Liver (tissue), 8 donors: ENCODE measurements at regions not wholly inside any gene's neighbourhood (a gene's known extent, or its start where the extent isn't known, plus 50 kb on each side); places are given as distances from the start of the nearest gene placed in this dataset.

Source experiments
- DNase-seq: peaks from one replicate; pipeline ENCODE4 v3.0.0-alpha.2; 2017; ENCODE audit warnings: low spot score
- H3K27ac ChIP-seq, 2 donors: one replicate each; pipeline ENCODE4 v1.7.0; 2013; ENCODE audit warnings: inconsistent platforms in 2 of 2, low read length in 2 of 2, control low read depth in 1 of 2, low read depth in 1 of 2, mild to moderate bottlenecking in 1 of 2
- H3K27me3 ChIP-seq, 4 donors: one replicate each; pipeline versions ENCODE4 v1.6.1 to v1.7.0; 2013; ENCODE audit warnings: low read length in 3 of 4, inconsistent platforms in 1 of 4, mild to moderate bottlenecking in 1 of 4, moderate library complexity in 1 of 4; ENCODE audit not compliant: control insufficient read depth in 4 of 4, insufficient read depth in 4 of 4
- H3K36me3 ChIP-seq, 4 donors: one replicate each; pipeline versions ENCODE4 v1.6.1 to v1.7.0; 2013; ENCODE audit warnings: low read length in 3 of 4, mild to moderate bottlenecking in 3 of 4, low read depth in 1 of 4, moderate library complexity in 1 of 4; ENCODE audit not compliant: control insufficient read depth in 4 of 4, insufficient read depth in 3 of 4
- H3K4me1 ChIP-seq, 4 donors: one replicate each; pipeline versions ENCODE4 v1.6.1 to v1.7.0; 2013; ENCODE audit warnings: low read length in 3 of 4, mild to moderate bottlenecking in 3 of 4, moderate library complexity in 1 of 4; ENCODE audit not compliant: control insufficient read depth in 4 of 4, insufficient read depth in 4 of 4
- H3K4me3 ChIP-seq, 3 donors: one replicate each; pipeline versions ENCODE4 v1.6.1 to v1.7.0; 2013; ENCODE audit warnings: low read length in 3 of 3, control low read depth in 1 of 3, low read depth in 1 of 3, mild to moderate bottlenecking in 1 of 3
- H3K9ac ChIP-seq, 2 donors: one replicate each; pipeline ENCODE4 v1.7.0; 2013; ENCODE audit warnings: low read length in 2 of 2, mild to moderate bottlenecking in 2 of 2, moderate library complexity in 2 of 2, control low read depth in 1 of 2, low read depth in 1 of 2
- H3K9me3 ChIP-seq, 4 donors: one replicate each; pipeline versions ENCODE4 v1.6.1 to v1.7.0; 2013; ENCODE audit warnings: low read length in 3 of 4; ENCODE audit not compliant: control insufficient read depth in 4 of 4
- ATF3 ChIP-seq: IDR thresholded peaks from 2 replicates; pipeline ENCODE4 v1.6.1; 2016; ENCODE audit warnings: antibody characterized with exemption
- EGR1 ChIP-seq, 2 donors: IDR thresholded peaks; 2 replicates each; pipeline ENCODE4 v1.6.1; 2016 to 2018; ENCODE audit warnings: antibody characterized with exemption in 2 of 2, low read depth in 2 of 2
- FOXA1 ChIP-seq: IDR thresholded peaks from 2 replicates; pipeline ENCODE4 v1.6.1; 2016; ENCODE audit warnings: antibody characterized with exemption
- FOXA2 ChIP-seq: IDR thresholded peaks from 2 replicates; pipeline ENCODE4 v1.6.1; 2016; ENCODE audit warnings: antibody characterized with exemption
- GABPA ChIP-seq, 2 donors: IDR thresholded peaks in 1 of 2; conservative IDR thresholded peaks in 1 of 2; 2 replicates each; pipeline ENCODE4 v1.6.1; 2016; ENCODE audit warnings: antibody characterized with exemption in 2 of 2, mild to moderate bottlenecking in 1 of 2, moderate library complexity in 1 of 2
- HNF4A ChIP-seq, 2 donors: conservative IDR thresholded peaks; 2 replicates each; pipeline ENCODE4 v1.6.1; 2016; ENCODE audit warnings: antibody characterized with exemption in 2 of 2, mild to moderate bottlenecking in 2 of 2
- JUND ChIP-seq, 2 donors: IDR thresholded peaks; 2 replicates each; pipeline ENCODE4 v1.6.1; 2016; ENCODE audit warnings: antibody characterized with exemption in 2 of 2
- NR2F2 ChIP-seq: IDR thresholded peaks from 2 replicates; pipeline ENCODE4 v1.6.1; 2016; ENCODE audit warnings: antibody characterized with exemption
- RAD21 ChIP-seq, 2 donors: IDR thresholded peaks; 2 replicates each; pipeline ENCODE4 v1.6.1; 2016; ENCODE audit warnings: antibody characterized with exemption in 2 of 2, mild to moderate bottlenecking in 2 of 2
- REST ChIP-seq: IDR thresholded peaks from 2 replicates; pipeline ENCODE4 v1.6.1; 2016; ENCODE audit warnings: antibody characterized with exemption, mild to moderate bottlenecking
- RXRA ChIP-seq, 2 donors: IDR thresholded peaks; 2 replicates each; pipeline ENCODE4 v1.6.1; 2017 to 2018; ENCODE audit warnings: antibody characterized with exemption in 2 of 2, mild to moderate bottlenecking in 1 of 2
- SP1 ChIP-seq: IDR thresholded peaks from 2 replicates; pipeline ENCODE4 v1.6.1; 2018; ENCODE audit warnings: antibody characterized with exemption, mild to moderate bottlenecking
- TAF1 ChIP-seq: conservative IDR thresholded peaks from 2 replicates; pipeline ENCODE4 v1.6.1; 2016; ENCODE audit warnings: antibody characterized with exemption, mild to moderate bottlenecking
- YY1 ChIP-seq: IDR thresholded peaks from 2 replicates; pipeline ENCODE4 v1.6.1; 2016; ENCODE audit warnings: antibody characterized with exemption, mild to moderate bottlenecking
- WGBS: extraction: QIAGEN DNeasy Blood & Tissue Kit; methylation state at CpG from one replicate; pipeline ENCODE4 v1.1.7; 2013; 5-methylcytosine and 5-hydroxymethylcytosine counted together
- TF ChIP-seq, protein P1 (sequence below): IDR thresholded peaks from 2 replicates; pipeline ENCODE4 v1.6.1; 2016; ENCODE audit warnings: antibody characterized with exemption
- TF ChIP-seq, protein P2 (sequence below): IDR thresholded peaks from 2 replicates; pipeline ENCODE4 v1.6.1; 2016; ENCODE audit warnings: antibody characterized with exemption
- TF ChIP-seq, protein P3 (sequence below): fragments of 150-350 bp; IDR thresholded peaks from 2 replicates; pipeline ENCODE4 v1.5.1; 2017; ENCODE audit warnings: improper control_type of control experiment, low read depth, low read length; ENCODE audit not compliant: missing input control
- donor health status: healthy.
- donor health status: healthy.
- donor health status: healthy.
- donor health status: healthy.
- donor health status: healthy.

DNA sequence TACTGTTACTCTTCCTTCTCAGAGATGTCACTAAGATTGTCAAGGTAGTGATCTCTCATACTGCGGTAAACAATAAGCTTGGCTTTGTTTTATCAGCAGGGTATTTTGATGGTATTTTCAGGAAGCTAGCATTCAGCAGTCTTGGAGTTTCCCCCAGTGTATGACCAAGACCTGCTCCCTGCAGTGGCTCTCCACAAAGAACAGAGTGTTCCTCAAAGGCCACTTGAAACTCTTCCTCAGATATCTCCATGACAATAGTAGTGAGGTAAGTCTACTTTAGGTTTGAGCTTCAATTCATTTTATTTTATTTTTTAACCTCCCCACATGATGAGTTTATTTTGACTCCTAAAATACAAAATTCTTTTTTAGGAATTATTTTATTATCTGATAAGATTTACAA lies 74.0 kb upstream of the G2E3 start (continued):
- no peak for TF ChIP-seq ATF3
- TF ChIP-seq JUND (IDR thresholded peaks at IDR 0.05) = no peak

GRCh38 chr14:30496852-30497251 lies 62.1 kb upstream of the G2E3 start:
- no peaks in the 10 kb centered on the region for H3K9me3 ChIP-seq
- H3K4me1 ChIP-seq = no peaks in the 10 kb centered on the region
- H3K27ac ChIP-seq = no peak overlapping the region
- no peak for DNase-seq
- 81% methylated on average over 1 of the region's 1 CpG for WGBS
- H3K36me3 ChIP-seq = no peaks in the 10 kb centered on the region
- TF ChIP-seq EGR1 (IDR thresholded peaks at IDR 0.05; ENCODE audit: low read depth in 2 of 2) (no peak), JUND (IDR thresholded peaks at IDR 0.05) (no peak), NR2F2 (no peak), RAD21 (IDR thresholded peaks at IDR 0.05) (no peak), GABPA (IDR thresholded peaks at IDR 0.05 in 1 of 2, conservative IDR thresholded peaks at IDR 0.05 in 1 of 2) (no peak), ATF3 (no peak), FOXA1 (no peak), YY1 (no peak), REST (no peak), FOXA2 (no peak), TAF1 (no peak)
- TF ChIP-seq, protein P1, sequence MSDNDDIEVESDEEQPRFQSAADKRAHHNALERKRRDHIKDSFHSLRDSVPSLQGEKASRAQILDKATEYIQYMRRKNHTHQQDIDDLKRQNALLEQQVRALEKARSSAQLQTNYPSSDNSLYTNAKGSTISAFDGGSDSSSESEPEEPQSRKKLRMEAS = no peak
- TF ChIP-seq, protein P2, sequence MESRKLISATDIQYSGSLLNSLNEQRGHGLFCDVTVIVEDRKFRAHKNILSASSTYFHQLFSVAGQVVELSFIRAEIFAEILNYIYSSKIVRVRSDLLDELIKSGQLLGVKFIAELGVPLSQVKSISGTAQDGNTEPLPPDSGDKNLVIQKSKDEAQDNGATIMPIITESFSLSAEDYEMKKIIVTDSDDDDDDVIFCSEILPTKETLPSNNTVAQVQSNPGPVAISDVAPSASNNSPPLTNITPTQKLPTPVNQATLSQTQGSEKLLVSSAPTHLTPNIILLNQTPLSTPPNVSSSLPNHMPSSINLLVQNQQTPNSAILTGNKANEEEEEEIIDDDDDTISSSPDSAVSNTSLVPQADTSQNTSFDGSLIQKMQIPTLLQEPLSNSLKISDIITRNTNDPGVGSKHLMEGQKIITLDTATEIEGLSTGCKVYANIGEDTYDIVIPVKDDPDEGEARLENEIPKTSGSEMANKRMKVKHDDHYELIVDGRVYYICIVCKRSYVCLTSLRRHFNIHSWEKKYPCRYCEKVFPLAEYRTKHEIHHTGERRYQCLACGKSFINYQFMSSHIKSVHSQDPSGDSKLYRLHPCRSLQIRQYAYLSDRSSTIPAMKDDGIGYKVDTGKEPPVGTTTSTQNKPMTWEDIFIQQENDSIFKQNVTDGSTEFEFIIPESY = no peak
- H3K4me3 ChIP-seq = no peak overlapping the region
- peaks cover 0 to 2% (median 0%) of the 10 kb centered on the region in 4 donors for H3K27me3 ChIP-seq
- no peak overlapping the region for H3K9ac ChIP-seq

GRCh38 chr14:30499358-30499757 lies 59.6 kb upstream of the G2E3 start:
- no peaks in the 10 kb centered on the region for H3K36me3 ChIP-seq
- no peak for DNase-seq
- no peaks in the 10 kb centered on the region for H3K27me3 ChIP-seq
- H3K27ac ChIP-seq = no peak overlapping the region
- no peaks in the 10 kb centered on the region for H3K4me1 ChIP-seq
- no peaks in the 10 kb centered on the region for H3K9me3 ChIP-seq
- H3K4me3 ChIP-seq = no peak overlapping the region
- H3K9ac ChIP-seq = no peak overlapping the region
- TF ChIP-seq JUND (IDR thresholded peaks at IDR 0.05) (no peak), SP1 (no peak), TAF1 (no peak), RAD21 (IDR thresholded peaks at IDR 0.05) (no peak), HNF4A (conservative IDR thresholded peaks at IDR 0.05) (no peak), RXRA (IDR thresholded peaks at IDR 0.05) (no peak), EGR1 (IDR thresholded peaks at IDR 0.05; ENCODE audit: low read depth in 2 of 2) (no peak), FOXA1 (no peak), YY1 (no peak), FOXA2 (no peak), NR2F2 (no peak), ATF3 (no peak), GABPA (IDR thresholded peaks at IDR 0.05 in 1 of 2, conservative IDR thresholded peaks at IDR 0.05 in 1 of 2) (no peak)
- TF ChIP-seq, protein P2 = no peak
- TF ChIP-seq, protein P1 = no peak
- TF ChIP-seq, protein P3, sequence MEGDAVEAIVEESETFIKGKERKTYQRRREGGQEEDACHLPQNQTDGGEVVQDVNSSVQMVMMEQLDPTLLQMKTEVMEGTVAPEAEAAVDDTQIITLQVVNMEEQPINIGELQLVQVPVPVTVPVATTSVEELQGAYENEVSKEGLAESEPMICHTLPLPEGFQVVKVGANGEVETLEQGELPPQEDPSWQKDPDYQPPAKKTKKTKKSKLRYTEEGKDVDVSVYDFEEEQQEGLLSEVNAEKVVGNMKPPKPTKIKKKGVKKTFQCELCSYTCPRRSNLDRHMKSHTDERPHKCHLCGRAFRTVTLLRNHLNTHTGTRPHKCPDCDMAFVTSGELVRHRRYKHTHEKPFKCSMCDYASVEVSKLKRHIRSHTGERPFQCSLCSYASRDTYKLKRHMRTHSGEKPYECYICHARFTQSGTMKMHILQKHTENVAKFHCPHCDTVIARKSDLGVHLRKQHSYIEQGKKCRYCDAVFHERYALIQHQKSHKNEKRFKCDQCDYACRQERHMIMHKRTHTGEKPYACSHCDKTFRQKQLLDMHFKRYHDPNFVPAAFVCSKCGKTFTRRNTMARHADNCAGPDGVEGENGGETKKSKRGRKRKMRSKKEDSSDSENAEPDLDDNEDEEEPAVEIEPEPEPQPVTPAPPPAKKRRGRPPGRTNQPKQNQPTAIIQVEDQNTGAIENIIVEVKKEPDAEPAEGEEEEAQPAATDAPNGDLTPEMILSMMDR = no peak
